Gastrocnemius medialis (tissue), 4 donors: ENCODE measurements at regions not wholly inside any gene's neighbourhood (a gene's known extent, or its start where the extent isn't known, plus 50 kb on each side); places are given as distances from the start of the nearest gene placed in this dataset.

ENCODE experiments used
- CTCF ChIP-seq, 5 experiments: fragments of 450-650 bp in 3 of 5; fragments of 200-600 bp in 2 of 5; sonication (generic) in 2 of 5; IDR thresholded peaks in 4 of 5; conservative IDR thresholded peaks in 1 of 5; 1 replicate in 4 of 5; 2 replicates in 1 of 5; pipeline ENCODE4 v1.5.1; 2016 to 2019; ENCODE audit warnings: antibody characterized with exemption in 5 of 5, mild to moderate bottlenecking in 3 of 5, moderate library complexity in 3 of 5
- POLR2A ChIP-seq, 2 donors: fragments of 450-650 bp; IDR thresholded peaks; one replicate each; pipeline ENCODE4 v1.6.1; 2017; ENCODE audit warnings: antibody characterized with exemption in 2 of 2, mild to moderate bottlenecking in 2 of 2, moderate library complexity in 2 of 2

GRCh38 chr3:30292192-30292893, 314.1 kb upstream of the TGFBR2 start:
- TF ChIP-seq POLR2A (IDR thresholded peaks at IDR 0.05) (no peak), CTCF (IDR thresholded peaks at IDR 0.05 in 4 of 5, conservative IDR thresholded peaks at IDR 0.05 in 1 of 5) (no peak)
